GM19043 (cell line): ENCODE measurements at regions not wholly inside any gene's neighbourhood (a gene's known extent, or its start where the extent isn't known, plus 50 kb on each side); places are given as distances from the start of the nearest gene placed in this dataset.
"Not testable (repeated sequence)": the region's sequence is repeated elsewhere in the genome, so short reads cannot be mapped to it uniquely, and the experiment has no call there.

Experiments
- ATAC-seq: cut with Tn5 transposase; IDR thresholded peaks from one replicate; pipeline ENCODE4 v1.9.1; 2021; ENCODE audit warnings: low read depth; ENCODE audit not compliant: unreplicated experiment

GRCh38 chr5:102068870-102069269, 227.2 kb downstream of the SLCO4C1 start:
- no peak for ATAC-seq

GRCh38 chr5:102049517-102049916, 246.6 kb downstream of the SLCO4C1 start:
- no peak for ATAC-seq

- ATAC-seq: no peak
These were observed 247.1 kb downstream of the SLCO4C1 start for GRCh38 chr5:102048940-102049339.

DNA sequence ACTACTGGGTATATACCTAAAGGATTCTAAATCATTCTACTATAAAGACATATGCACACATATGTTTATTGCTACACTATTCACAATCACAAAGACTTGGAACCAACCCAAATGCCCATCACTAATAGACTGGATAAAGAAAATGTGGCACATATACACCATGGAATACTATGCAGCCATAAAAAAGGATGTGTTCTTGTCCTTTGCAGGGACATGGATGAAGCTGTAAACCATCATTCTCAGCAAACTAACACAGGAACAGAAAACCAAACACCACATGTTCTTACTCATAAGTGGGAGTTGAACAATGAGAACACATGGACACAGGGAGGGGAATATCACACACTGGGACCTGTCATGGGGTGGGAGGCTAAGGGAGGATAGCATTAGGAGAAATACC, 249.0 kb downstream of the SLCO4C1 start:
- ATAC-seq: not testable (repeated sequence)

- ATAC-seq: no peak
These were observed 255.8 kb downstream of the SLCO4C1 start for GRCh38 chr5:102040326-102040725.

DNA sequence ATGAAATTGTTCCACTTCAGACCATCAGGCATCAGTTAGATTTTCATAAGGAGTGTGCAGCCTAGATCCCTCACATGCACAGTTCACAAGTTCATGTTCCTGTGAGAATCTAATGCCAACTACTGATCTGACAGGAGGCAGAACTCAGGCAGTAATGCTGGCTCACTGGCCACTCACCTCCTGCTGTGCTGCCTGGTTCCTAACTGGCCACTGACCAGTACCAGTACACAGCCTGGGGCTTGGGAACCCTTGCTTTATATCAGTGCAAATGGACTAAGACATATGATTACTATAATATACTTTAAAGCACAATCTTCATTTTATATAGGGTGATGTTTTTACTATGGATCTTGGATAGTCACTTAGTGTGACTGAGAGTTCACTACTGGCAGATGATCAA, 259.2 kb downstream of the SLCO4C1 start:
- ATAC-seq: no peak

- ATAC-seq: no peak
These were observed 264.4 kb downstream of the SLCO4C1 start for GRCh38 chr5:102031711-102032110.

- no peak for ATAC-seq
These were observed 277.4 kb downstream of the SLCO4C1 start for GRCh38 chr5:102018690-102019089.

DNA sequence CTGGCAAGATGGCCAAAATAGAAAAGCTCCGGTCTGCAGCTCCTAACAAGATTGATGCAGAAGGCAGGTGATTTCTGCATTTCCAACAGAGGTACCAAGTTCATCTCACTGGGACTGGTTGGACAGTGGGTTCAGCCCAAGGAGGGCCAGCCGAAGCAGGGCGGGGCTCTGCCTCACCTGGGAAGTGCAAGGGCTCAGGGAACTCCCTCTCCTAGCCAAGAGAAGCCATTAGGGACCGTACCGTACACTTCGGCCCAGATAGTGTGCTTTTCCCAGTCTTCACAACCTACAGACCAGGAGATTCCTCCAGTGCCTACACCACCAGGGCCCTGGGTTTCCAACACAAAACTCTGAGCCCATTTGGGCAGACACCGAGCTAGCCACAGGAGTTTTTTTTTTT, 277.8 kb downstream of the SLCO4C1 start:
- ATAC-seq: no peak

DNA sequence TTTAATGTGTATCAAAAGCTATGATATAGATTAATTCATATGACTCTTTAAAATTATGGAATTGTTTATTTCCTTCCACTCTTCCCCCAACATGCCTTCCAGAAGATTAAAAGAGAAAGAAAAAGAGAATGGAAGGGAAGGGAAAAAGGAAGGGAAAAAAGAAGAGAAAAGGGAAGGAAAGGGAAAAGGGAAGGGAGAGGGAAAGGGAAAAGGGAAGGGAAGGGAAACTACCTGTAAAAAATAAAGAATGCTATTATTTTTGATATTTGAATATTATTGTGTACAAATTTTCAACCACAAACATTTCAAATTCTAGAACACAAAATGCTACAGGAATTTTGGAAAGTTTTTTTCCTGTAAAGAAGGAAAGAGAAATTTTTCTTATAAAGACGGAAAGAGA, 281.7 kb downstream of the SLCO4C1 start:
- no peak for ATAC-seq

GRCh38 chr5:102010644-102011043, 285.4 kb downstream of the SLCO4C1 start:
- ATAC-seq: no peak

DNA sequence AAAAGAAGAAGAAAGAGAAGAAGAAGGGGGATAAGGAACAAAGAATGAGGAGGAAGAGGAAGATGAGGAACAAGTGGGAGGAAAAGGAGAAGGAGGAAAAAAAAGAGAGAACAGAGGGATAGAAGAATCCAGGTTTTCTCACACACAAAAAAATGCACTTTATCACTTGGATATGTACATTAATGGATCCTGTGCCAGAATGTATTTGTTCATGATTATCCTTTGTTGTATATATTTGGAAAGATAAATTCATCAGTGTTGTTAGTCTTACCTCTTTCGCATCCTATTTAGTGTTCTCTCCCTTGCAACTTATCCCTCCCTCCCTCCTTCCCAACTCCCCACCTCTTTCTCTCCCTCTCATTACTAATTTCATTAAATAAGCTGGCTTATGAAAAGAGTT, 298.8 kb downstream of the SLCO4C1 start:
- no peak for ATAC-seq

DNA sequence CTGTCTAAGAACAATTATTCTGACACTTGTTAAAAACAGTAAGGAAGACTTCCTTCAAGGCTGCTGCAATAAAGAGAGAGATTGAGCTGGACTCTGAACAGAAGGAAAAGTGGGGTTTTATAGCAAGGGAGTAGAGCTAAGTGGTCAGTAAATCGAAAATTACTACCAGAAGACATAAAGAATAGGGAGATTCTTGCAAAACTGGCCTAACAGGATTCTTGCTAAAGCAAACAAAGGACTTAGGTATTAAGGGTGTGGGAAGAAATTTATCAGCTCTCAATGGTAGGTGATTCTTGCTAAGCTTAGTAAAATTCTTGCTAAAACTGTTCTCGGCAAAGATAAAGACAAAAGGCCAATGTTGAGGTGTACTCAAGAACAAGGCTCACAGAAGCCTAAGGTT, 300.5 kb downstream of the SLCO4C1 start:
- no peak for ATAC-seq

DNA sequence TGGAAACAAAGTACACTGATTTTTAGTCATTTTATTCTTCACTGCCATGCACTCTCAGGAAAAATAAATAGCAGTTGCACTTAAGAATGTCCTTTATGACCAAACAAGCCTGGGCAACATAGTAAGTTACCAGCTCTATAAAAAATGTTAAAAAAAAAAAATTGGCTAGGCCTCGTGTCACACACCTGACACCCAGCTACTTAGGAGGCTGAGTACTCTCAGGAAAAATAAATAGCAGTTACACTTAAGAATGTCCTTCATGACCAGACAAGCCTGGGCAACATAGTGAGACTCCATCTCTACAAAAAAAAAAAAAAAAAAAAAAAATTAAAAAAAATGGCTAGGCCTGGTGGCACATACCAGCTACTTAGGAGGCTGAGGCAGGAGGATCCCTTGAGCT, 304.6 kb downstream of the SLCO4C1 start:
- no peak for ATAC-seq

- ATAC-seq: no peak
These were observed 306.4 kb downstream of the SLCO4C1 start for GRCh38 chr5:101989659-101990058.

GRCh38 chr5:101977729-101978345, 318.2 kb downstream of the SLCO4C1 start:
- peak; percentile 89 for ATAC-seq

GRCh38 chr5:101976933-101977332, 319.2 kb downstream of the SLCO4C1 start:
- ATAC-seq: no peak

DNA sequence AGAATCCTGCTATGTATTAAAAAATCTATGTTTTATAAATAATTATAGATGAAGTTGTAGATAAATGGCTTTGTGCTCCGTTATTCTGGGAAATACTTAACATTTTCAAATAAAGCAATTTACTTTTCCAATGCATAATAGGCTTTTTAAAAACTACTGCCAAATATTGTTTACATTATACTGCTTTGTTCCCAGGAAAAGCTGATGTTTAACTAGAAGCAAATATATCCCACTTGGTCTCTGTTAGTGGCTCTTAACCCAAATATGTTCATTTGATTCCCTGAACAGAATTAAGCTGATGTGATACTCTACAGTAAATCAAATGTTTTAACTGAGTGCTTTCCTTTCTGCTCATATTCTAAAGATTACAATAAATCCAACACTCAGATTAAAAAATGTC, 326.3 kb downstream of the SLCO4C1 start:
- ATAC-seq: no peak

DNA sequence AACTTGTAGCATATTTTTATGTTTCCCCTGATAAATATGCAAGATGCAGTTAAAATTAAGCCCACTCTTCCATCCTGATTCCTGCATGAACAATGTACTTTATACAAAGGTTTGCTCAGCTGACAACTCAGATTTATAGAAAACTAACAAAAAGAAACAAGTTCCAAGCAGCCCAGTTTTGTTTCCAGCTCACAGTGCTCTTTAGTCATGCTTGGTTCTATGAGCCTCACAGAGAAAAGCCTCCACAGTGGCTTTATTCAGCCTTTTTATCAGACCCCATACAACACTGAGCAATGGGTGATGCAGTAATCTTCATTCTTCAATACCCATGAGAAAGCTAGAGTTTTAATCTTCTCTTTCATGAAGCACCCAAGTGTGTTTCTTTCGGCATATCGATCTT, 329.6 kb downstream of the SLCO4C1 start:
- no peak for ATAC-seq

DNA sequence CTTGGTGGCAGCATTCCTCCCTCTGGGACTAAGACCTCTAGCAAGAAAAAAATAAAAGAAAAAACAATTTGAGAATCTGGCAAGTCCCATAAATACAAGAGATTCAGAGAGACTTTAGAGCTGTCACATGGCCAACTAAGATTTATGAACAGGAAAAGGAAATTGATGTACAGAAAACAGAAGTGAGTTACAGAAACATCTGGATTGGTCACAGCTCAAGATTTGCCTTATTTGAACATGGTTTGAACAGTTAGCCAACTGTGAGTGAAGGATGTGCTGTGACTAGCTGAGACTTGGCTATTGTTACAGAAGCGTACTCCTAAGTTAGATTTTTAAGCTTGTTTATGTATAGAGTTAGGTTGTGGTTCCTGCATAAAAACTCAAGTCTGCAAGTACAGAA, 340.2 kb downstream of the SLCO4C1 start:
- ATAC-seq: no peak

- no peak for ATAC-seq
These were observed 346.1 kb downstream of the SLCO4C1 start for GRCh38 chr5:101950019-101950418.

DNA sequence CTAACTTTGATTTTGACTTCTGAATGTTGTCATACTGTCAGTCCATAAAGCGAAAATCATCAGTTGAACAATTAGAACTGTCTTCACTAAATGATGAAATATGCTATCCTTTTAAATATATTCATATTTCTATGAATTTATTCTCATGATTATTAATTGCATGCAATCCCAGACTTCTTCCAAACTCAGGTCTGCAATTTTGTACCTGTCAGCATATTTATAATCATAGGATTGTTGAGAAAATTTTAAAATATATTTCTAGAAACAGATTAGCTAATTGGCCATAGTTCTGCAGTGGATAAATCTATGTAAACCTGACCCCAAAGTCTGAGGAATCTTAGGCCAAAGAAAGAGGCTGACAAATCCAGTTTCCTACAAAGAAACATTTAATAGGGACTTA, 347.5 kb downstream of the SLCO4C1 start:
- ATAC-seq: no peak

- no peak for ATAC-seq
These were observed 352.3 kb downstream of the SLCO4C1 start for GRCh38 chr5:101943784-101944183.
